Hepatic stellate cell (primary cell): ENCODE measurements at regions not wholly inside any gene's neighbourhood (a gene's known extent, or its start where the extent isn't known, plus 50 kb on each side); places are given as distances from the start of the nearest gene placed in this dataset.
"Not testable (repeated sequence)": the region's sequence is repeated elsewhere in the genome, so short reads cannot be mapped to it uniquely, and the experiment has no call there.

Experiments
- DNase-seq: peaks from one replicate; pipeline ENCODE4 v3.0.0; 2011; ENCODE audit warnings: low spot score

GRCh38 chr4:142897518-142897917 lies 51.4 kb upstream of the INPP4B start:
- not testable (repeated sequence) for DNase-seq

GRCh38 chr4:142900622-142901021 lies 54.5 kb upstream of the INPP4B start:
- no peak for DNase-seq

- DNase-seq: peak; percentile 2
Observed at GRCh38 chr4:142901166-142901662, 55.1 kb upstream of the INPP4B start.

DNA sequence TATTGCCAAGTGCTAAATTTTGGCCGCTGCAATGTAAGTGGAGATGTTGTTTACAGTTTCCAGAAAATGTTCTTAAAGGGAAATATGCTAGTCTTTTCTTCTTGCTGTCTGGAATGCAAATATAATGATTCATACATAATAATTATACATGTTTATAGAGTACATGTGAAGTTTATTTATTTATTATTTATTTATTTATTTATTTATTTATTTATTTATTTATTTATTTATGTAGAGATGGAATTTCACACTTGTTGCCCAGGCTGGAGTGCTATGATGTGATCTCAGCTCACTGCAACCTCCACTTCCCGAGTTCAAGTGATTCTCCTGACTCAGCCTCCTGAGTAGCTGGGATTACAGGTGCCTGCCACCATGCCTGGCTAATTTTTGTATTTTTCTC lies 57.5 kb upstream of the INPP4B start:
- DNase-seq: not testable (repeated sequence)

GRCh38 chr4:142909908-142910307 lies 63.8 kb upstream of the INPP4B start:
- DNase-seq: no peak

DNA sequence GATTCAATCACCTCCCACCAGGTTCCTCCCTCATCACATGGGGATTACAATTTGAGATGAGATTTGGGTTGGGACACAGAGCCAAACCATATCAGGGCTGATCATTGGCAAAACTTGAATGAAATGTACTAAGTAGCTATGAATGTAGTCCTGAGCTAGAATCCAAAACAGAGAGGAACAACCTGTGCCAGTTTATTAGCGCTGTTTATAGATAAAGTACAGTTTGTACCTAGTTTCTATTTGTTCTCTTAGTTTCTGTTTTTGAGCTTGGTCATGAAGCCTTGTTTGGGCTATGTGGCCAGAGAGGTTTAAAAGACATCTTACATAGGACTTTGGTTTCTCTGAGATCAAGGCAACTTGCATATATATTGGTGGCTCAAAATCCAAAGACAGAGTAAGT lies 66.9 kb upstream of the INPP4B start:
- no peak for DNase-seq

DNA sequence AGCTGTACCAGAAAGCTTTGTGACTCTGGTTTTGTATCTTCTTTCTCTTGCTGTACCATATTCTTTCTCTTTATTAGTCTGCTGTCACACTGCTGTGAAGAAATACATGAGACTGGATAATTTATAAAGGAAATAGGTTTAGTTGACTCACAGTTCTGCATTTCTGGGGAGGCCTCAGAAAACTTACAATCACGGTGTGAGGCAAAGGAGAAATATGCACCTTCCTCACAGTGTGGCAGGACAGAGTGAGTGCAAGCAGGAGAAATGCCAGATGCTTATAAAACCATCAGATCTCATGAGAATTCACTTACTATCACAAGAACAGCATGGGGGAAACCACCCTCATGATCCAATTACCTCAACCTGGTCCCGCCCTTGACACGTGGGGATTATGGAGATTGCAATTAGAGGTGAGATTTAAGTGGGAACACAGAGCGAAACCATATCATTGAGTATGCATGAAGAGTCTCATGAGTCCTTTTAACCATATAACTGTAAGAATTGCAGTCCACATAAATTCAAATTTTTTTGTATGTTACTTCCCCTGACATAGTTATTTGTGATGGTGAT lies 67.4 kb upstream of the INPP4B start:
- DNase-seq: no peak

DNA sequence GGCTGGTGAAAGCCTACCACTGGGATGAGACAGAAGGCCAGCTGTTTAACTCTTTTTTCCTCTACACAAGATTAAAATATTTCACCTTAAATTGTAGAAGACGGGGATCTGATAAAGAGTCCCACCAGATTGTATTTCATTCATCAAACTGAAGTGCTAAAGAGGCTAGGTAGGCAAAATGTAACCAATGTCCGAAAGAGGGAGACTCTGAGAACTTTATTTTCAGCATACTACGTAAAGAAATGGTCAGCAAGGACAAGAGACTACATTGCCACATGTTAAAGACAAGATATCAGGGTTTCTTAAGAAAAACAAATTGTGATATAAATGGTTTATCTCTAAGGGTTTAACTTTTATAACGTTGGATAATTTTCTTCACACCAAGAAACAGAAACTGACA lies 71.6 kb upstream of the INPP4B start:
- no peak for DNase-seq

DNA sequence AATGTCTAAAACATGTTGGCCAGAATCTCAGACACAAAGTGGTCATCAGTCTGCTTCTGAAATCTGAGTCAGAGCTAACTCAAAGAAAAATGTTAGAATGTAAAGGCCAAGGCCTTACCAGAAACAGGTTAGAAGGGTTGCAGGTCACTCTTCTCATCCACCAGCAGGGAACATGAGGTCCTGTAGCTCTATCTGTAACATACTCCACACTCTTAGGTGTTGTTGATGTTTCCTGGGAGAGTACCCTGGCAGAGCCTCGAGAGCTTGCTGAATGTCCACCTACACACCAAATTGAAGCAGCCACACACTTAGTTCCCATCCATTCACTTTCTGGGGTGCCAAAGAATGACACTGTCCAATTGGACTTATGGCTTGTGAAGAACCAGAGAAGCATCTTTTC lies 76.6 kb upstream of the INPP4B start:
- no peak for DNase-seq

- no peak for DNase-seq
Observed at GRCh38 chr4:142923619-142924018, 77.5 kb upstream of the INPP4B start.

- DNase-seq: no peak
Observed at GRCh38 chr4:142925161-142925560, 79.1 kb upstream of the INPP4B start.

DNA sequence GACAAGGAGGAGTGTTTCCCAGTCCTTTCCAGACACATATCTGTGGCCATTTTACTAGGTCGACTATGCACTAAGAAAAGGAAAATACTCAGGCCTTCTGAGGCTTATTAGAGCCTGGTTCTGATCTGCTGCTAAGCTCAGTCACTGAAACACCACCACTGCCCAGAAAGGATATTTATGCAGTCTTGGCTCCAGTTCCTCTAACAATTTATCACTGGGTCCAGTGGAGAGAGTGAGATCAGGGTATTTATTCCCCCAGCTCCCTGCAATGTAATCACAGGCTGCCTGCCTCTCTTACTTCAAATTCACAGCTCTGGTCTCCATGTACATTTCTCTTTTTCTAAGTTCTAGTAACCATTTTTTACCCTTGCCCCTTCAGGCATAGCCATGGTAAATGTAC lies 81.6 kb upstream of the INPP4B start:
- no peak for DNase-seq

DNA sequence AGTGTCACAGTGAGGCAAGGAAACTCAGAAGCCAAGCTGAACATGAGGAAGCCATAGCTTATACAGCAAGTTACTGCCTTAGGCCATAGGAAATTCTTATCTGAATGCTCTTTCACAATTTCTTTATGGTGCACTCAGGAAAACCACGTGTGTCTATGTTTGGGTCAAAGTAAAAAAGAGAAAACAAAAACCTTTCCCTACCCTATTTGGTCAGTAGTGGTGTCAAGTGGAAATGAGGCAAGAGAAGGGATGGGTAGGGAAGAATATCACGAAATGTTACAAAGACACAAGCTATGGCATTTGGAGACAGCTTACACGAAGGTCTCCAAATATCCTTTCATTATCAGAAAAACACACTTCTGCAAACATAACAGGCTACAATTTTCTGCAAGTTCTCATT lies 83.4 kb upstream of the INPP4B start:
- DNase-seq: no peak

GRCh38 chr4:142933207-142933606 lies 87.1 kb upstream of the INPP4B start:
- no peak for DNase-seq

DNA sequence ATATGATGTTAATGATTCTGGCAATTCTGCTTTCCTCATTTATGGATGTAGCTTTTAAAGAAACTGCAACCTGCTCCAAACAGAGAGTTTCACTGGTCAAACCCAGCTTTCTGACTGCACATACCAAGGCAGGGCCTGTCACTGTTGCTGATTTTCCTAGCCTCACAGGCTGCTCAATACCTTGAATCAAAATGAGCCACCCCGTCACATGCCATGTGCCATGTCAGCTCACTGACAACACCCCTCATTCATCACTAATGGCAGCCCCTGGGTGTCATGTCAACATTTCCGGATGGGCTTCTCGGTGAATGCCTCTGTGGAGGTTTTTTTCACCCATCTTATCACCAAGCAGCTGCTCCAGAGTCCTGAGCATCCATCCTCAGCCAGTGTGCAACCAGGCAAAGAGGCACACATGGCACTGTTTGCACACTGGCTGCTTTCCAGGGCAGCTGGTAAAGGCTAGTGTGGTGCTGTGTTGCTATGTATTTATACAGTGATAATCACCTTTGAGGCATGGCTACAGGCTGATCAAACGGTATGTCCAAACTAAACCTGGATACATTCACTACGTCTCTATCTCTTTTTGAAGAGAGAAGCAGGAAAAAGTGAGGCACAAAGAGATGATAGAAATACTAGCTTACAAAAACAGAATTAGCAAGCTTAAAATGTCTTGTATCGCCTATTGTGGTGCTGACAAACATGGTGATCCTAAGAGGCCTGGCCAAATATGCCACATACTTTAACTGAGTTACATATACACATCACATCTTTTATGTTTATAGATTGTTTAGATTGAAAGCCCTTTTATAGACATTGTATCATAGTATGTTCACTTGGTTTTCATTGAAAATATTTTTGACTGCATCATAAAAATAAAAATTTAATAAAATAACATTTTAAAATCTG lies 94.6 kb upstream of the INPP4B start:
- DNase-seq: no peak

GRCh38 chr4:142944565-142944964 lies 98.5 kb upstream of the INPP4B start:
- no peak for DNase-seq

GRCh38 chr4:142952821-142953580 lies 106.9 kb upstream of the INPP4B start:
- DNase-seq: no peak

- no peak for DNase-seq
Observed at GRCh38 chr4:142954415-142954814, 108.3 kb upstream of the INPP4B start.

DNA sequence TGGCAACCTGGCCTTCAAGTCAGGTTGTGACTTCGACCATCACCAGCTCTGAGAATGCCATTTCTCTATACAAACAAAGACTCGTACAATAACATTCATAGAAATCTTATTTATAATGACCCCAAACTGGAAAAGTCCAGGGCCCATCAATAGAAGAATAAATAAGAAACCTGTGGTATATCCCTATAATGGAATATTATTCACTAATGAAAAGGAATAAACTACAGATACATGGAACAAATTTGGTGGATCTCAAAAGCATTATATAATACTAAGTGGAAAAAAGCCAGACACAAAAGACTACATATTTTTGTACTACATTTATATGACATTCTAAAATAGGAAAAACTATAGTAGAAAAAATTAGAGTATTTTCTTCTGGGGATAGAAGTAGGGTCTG lies 109.4 kb upstream of the INPP4B start:
- DNase-seq: no peak

- DNase-seq: no peak
Observed at GRCh38 chr4:142959173-142959572, 113.1 kb upstream of the INPP4B start.

DNA sequence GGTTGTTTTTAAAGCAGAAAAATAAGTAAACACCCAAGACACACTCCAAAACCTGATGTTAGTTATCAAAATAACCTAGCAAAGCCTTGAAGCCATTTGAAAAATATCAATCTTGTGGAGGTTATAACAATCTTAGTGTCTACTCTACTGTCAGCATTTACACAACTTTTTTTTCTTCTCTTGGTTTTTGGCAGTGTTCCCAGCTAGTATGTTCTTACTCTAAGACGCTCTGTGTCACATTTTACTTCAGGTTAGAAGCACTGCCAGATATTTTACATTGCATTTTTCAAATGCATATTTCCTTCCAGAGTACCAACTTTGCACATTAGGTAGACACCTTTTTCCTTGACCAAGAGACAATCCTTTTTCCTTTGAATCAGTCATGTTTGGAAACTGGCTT lies 114.0 kb upstream of the INPP4B start:
- no peak for DNase-seq

GRCh38 chr4:142960867-142961644 lies 115.0 kb upstream of the INPP4B start:
- no peak for DNase-seq
